ENCODE measurements at regions not wholly inside any gene's neighbourhood (a gene's known extent, or its start where the extent isn't known, plus 50 kb on each side); places are given as distances from the start of the nearest gene placed in this dataset.
A peak's percentile ranks its signal among the peaks of the same experiment; 100 is the strongest.

GRCh38 chr1:101706366-101706765 is 290.4 kb downstream of the OLFM3 start:
- no peak for DNase-seq (ENCODE audit: low read depth)

GRCh38 chr1:101709721-101710120 is 287.0 kb downstream of the OLFM3 start:
- no peak for DNase-seq (ENCODE audit: low read depth)

GRCh38 chr1:101713760-101714159 is 283.0 kb downstream of the OLFM3 start:
- DNase-seq (ENCODE audit: low read depth), result no peak

- DNase-seq (ENCODE audit: low read depth), result no peak
These were observed 273.3 kb downstream of the OLFM3 start for GRCh38 chr1:101723415-101723814.

GRCh38 chr1:101728029-101728428 is 268.7 kb downstream of the OLFM3 start:
- no peak for DNase-seq (ENCODE audit: low read depth)

GRCh38 chr1:101730559-101730958 is 266.2 kb downstream of the OLFM3 start:
- DNase-seq (ENCODE audit: low read depth), result no peak

- no peak for DNase-seq (ENCODE audit: low read depth)
These were observed 264.5 kb downstream of the OLFM3 start for GRCh38 chr1:101732261-101732660.

- no peak for DNase-seq (ENCODE audit: low read depth)
These were observed 263.4 kb downstream of the OLFM3 start for GRCh38 chr1:101733340-101733739.

GRCh38 chr1:101738475-101738874 is 258.3 kb downstream of the OLFM3 start:
- DNase-seq (ENCODE audit: low read depth), result peak; percentile 3

GRCh38 chr1:101739146-101739545 is 257.6 kb downstream of the OLFM3 start:
- DNase-seq (ENCODE audit: low read depth), result no peak

- DNase-seq (ENCODE audit: low read depth), result no peak
These were observed 256.8 kb downstream of the OLFM3 start for GRCh38 chr1:101739826-101740330.

GRCh38 chr1:101741910-101742309 is 254.8 kb downstream of the OLFM3 start:
- DNase-seq (ENCODE audit: low read depth), result no peak

GRCh38 chr1:101742509-101742908 is 254.2 kb downstream of the OLFM3 start:
- DNase-seq (ENCODE audit: low read depth), result no peak

GRCh38 chr1:101745551-101746270 is 251.0 kb downstream of the OLFM3 start:
- DNase-seq (ENCODE audit: low read depth), result no peak

- no peak for DNase-seq (ENCODE audit: low read depth)
These were observed 248.6 kb downstream of the OLFM3 start for GRCh38 chr1:101748077-101748476.

Data from M059J (cell line).